Bronchial epithelial cell (primary cell): ENCODE measurements at regions not wholly inside any gene's neighbourhood (a gene's known extent, or its start where the extent isn't known, plus 50 kb on each side); places are given as distances from the start of the nearest gene placed in this dataset.

Experiments
- DNase-seq: peaks from one replicate; pipeline ENCODE4 v3.0.0-alpha.2; 2010; ENCODE audit warnings: low read depth
- FAIRE-seq: peaks from 2 replicates; lab custom pipeline; 2011; peaks lifted over from hg19 to GRCh38; lab: Jason Lieb, UNC
- H3K27me3 ChIP-seq: 2 replicates; pipeline ENCODE4 v1.5.1; 2011; ENCODE audit warnings: low read length; ENCODE audit not compliant: control insufficient read depth, insufficient read depth
- H3K36me3 ChIP-seq: 2 replicates; pipeline ENCODE4 v1.5.1; 2011; ENCODE audit warnings: low read length; ENCODE audit not compliant: control insufficient read depth, insufficient read depth
- H3K4me3 ChIP-seq: 2 replicates; pipeline ENCODE4 v1.5.1; 2011; ENCODE audit warnings: mild to moderate bottlenecking, low read depth, low read length, control low read depth
- CTCF ChIP-seq: IDR thresholded peaks from 2 replicates; pipeline ENCODE4 v1.5.1; 2011; ENCODE audit warnings: mild to moderate bottlenecking, moderate library complexity, low read length, control low read depth, inconsistent platforms; ENCODE audit not compliant: insufficient read depth, severe bottlenecking

DNA sequence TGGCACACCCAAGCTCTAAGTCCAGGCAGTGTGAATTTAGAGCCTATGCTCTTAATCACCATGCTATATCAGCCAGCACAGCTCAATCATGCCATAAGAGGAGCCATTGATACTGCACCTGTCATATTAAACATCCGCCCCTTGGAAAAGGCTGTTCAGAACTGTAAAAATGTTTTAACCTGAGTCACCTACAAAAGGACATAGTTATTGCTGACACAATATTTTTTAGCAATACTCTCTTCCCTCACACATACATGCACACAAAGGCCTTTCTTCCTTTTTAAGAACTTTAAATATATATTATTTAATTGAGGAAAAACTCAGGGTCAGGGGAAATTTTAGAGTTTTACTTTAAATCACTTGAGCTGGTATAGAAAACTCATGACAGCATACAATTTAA, 83.5 kb upstream of the ATXN7L3B start:
- no peak overlapping the region for H3K4me3 ChIP-seq
- no peak for FAIRE-seq
- no peak for TF ChIP-seq CTCF

GRCh38 chr12:74455429-74455828, 82.2 kb upstream of the ATXN7L3B start:
- DNase-seq: no peak
- no peaks in the 10 kb centered on the region for H3K27me3 ChIP-seq
- TF ChIP-seq CTCF: no peak
- H3K4me3 ChIP-seq: no peak overlapping the region
- no peak for FAIRE-seq
- no peaks in the 10 kb centered on the region for H3K36me3 ChIP-seq

More for the DNA sequence above, 83.5 kb upstream of the ATXN7L3B start:
- no peaks in the 10 kb centered on the region for H3K36me3 ChIP-seq
- peak; percentile 2 for DNase-seq
- no peaks in the 10 kb centered on the region for H3K27me3 ChIP-seq

DNA sequence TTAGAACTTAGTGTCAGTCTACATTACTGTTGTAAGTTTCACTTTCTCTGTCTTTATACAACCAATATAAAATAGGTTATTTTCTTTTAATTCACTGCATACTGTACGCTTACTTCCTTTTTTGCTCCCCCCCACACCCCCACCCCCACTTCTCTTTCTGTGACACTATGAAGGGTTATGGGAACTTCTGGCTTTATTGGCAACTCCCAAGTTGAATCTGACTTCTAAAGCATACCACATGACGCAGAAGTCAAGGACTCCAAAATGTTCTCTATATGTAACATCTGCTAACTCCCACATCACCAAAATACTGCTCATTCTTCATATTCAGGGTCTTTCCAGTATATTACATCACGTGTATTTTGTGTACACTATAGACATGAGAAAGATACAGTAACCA, 81.2 kb upstream of the ATXN7L3B start:
- Histone ChIP-seq H3K4me3 (no peak overlapping the region), H3K36me3 (no peaks in the 10 kb centered on the region), H3K27me3 (no peaks in the 10 kb centered on the region)
- DNase-seq (no peak), FAIRE-seq (no peak)
- no peak for TF ChIP-seq CTCF

DNA sequence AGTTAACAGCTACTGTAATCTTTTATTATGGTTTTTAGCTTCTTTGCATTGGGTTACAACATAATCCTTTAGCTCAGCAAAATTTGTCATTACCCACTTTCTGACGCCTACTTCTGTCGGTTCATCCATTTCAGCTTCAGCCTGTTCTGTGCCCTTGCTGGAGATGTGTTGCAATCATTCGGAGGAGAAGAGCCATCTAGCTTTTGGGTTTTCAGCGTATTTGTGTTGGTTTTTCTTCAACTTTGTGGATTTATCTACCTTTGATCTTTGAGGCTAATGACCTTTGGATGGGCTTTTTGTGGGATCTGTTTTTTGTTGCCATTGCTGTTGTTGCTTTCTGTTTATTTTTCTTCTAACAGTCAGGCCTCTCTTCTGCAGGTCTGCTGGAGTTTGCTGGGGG, 69.2 kb upstream of the ATXN7L3B start:
- no peak for TF ChIP-seq CTCF
- DNase-seq: no peak
- no peak for FAIRE-seq

DNA sequence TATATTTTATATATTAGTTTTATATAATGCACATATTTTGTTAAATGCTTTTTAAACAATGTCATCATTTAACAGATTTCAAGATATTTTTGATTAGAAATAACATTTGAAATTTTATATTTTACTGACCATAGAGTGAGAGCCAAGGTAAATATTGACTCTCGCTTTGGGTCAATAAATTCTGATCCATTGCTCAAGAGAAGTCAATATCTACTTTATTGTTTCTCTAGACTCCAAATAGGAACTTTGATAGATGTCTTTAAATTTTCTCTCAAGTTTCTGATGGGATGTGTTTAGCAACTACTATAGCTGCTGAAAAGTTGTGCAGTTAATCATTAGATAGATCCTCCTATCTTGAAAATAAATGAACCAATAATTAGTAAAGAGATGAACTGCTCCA, 61.4 kb upstream of the ATXN7L3B start:
- no peak overlapping the region for H3K4me3 ChIP-seq
- DNase-seq: no peak
- TF ChIP-seq CTCF: no peak
- H3K36me3 ChIP-seq: no peaks in the 10 kb centered on the region
- FAIRE-seq: no peak
- H3K27me3 ChIP-seq: no peaks in the 10 kb centered on the region

More for the DNA sequence above, 69.2 kb upstream of the ATXN7L3B start:
- Histone ChIP-seq H3K36me3 (no peaks in the 10 kb centered on the region), H3K4me3 (no peak overlapping the region), H3K27me3 (no peaks in the 10 kb centered on the region)

- no peak for FAIRE-seq
- H3K36me3 ChIP-seq: no peaks in the 10 kb centered on the region
- DNase-seq: no peak
Measured at GRCh38 chr12:74481078-74481477, 56.6 kb upstream of the ATXN7L3B start.

More at GRCh38 chr12:74481078-74481477, 56.6 kb upstream of the ATXN7L3B start:
- H3K27me3 ChIP-seq: no peaks in the 10 kb centered on the region
- no peak overlapping the region for H3K4me3 ChIP-seq
- TF ChIP-seq CTCF: no peak
